ENCODE measurements at regions not wholly inside any gene's neighbourhood (a gene's known extent, or its start where the extent isn't known, plus 50 kb on each side); places are given as distances from the start of the nearest gene placed in this dataset.
"Not testable (repeated sequence)": the region's sequence is repeated elsewhere in the genome, so short reads cannot be mapped to it uniquely, and the experiment has no call there.

GRCh38 chr5:165029099-165029870 is 1523.9 kb downstream of the MAT2B start:
- FAIRE-seq, result no peak

GRCh38 chr5:165030971-165031370 is 1525.6 kb downstream of the MAT2B start:
- no peak for FAIRE-seq

- no peak for FAIRE-seq
Measured at GRCh38 chr5:165031371-165031770, 1526.0 kb downstream of the MAT2B start.

- no peak for FAIRE-seq
Measured at GRCh38 chr5:165035520-165035919, 1530.1 kb downstream of the MAT2B start.

- no peak for FAIRE-seq
Measured at GRCh38 chr5:165039748-165040147, 1534.3 kb downstream of the MAT2B start.

- not testable (repeated sequence) for FAIRE-seq
Measured at GRCh38 chr5:165045941-165046340, 1540.5 kb downstream of the MAT2B start.

GRCh38 chr5:165055476-165055875 is 1550.1 kb downstream of the MAT2B start:
- no peak for FAIRE-seq

- no peak for FAIRE-seq
Measured at GRCh38 chr5:165057145-165057544, 1551.7 kb downstream of the MAT2B start.

GRCh38 chr5:165066751-165067385 is 1561.4 kb downstream of the MAT2B start:
- FAIRE-seq, result no peak

GRCh38 chr5:165076686-165077085 is 1571.3 kb downstream of the MAT2B start:
- FAIRE-seq, result no peak

- no peak for FAIRE-seq
Measured at GRCh38 chr5:165079389-165079788, 1574.0 kb downstream of the MAT2B start.

GRCh38 chr5:165083394-165083793 is 1578.0 kb downstream of the MAT2B start:
- no peak for FAIRE-seq

- FAIRE-seq, result no peak
Measured at GRCh38 chr5:165086465-165086864, 1581.0 kb downstream of the MAT2B start.

- no peak for FAIRE-seq
Measured at GRCh38 chr5:165094782-165095181, 1589.4 kb downstream of the MAT2B start.

GRCh38 chr5:165101709-165102108 is 1596.3 kb downstream of the MAT2B start:
- no peak for FAIRE-seq

- FAIRE-seq, result no peak
Measured at GRCh38 chr5:165104611-165105010, 1599.2 kb downstream of the MAT2B start.

GRCh38 chr5:165108809-165109208 is 1603.4 kb downstream of the MAT2B start:
- no peak for FAIRE-seq

- no peak for FAIRE-seq
Measured at GRCh38 chr5:165119175-165119574, 1613.8 kb downstream of the MAT2B start.

- FAIRE-seq, result no peak
Measured at GRCh38 chr5:165126598-165126997, 1621.2 kb downstream of the MAT2B start.

GRCh38 chr5:165127941-165128340 is 1622.5 kb downstream of the MAT2B start:
- FAIRE-seq, result no peak

GRCh38 chr5:165130656-165131055 is 1625.2 kb downstream of the MAT2B start:
- no peak for FAIRE-seq

GRCh38 chr5:165134155-165134554 is 1628.7 kb downstream of the MAT2B start:
- FAIRE-seq, result no peak

- no peak for FAIRE-seq
Measured at GRCh38 chr5:165135565-165135964, 1630.1 kb downstream of the MAT2B start.

GRCh38 chr5:165137701-165138100 is 1632.3 kb downstream of the MAT2B start:
- FAIRE-seq, result no peak
